Smooth muscle cell (in vitro differentiated cells): ENCODE measurements at regions not wholly inside any gene's neighbourhood (a gene's known extent, or its start where the extent isn't known, plus 50 kb on each side); places are given as distances from the start of the nearest gene placed in this dataset.

Experiments used
- DNase-seq: peaks from one replicate; lab custom pipeline; 2025; ENCODE audit not compliant: unreplicated experiment; lab: John Stamatoyannopoulos, UW
- H2AFZ ChIP-seq: fragments of 200-600 bp; sonication (generic); 2 replicates; pipeline ENCODE4 v1.6.0; 2016; ENCODE audit warnings: antibody characterized with exemption, low read depth, mild to moderate bottlenecking
- H3F3A ChIP-seq: fragments of 200-600 bp; sonication (generic); 2 replicates; pipeline ENCODE4 v1.6.0; 2017; ENCODE audit warnings: antibody characterized with exemption, low read depth
- H3K27ac ChIP-seq: fragments of 200-600 bp; sonication (generic); 2 replicates; pipeline ENCODE4 v1.5.1; 2016; ENCODE audit warnings: low read depth, mild to moderate bottlenecking
- H3K27me3 ChIP-seq: fragments of 200-600 bp; sonication (generic); 2 replicates; pipeline ENCODE4 v1.6.1; 2016; ENCODE audit warnings: low read depth, mild to moderate bottlenecking
- H3K36me3 ChIP-seq: fragments of 200-600 bp; sonication (generic); 2 replicates; pipeline ENCODE4 v1.5.1; 2016; ENCODE audit warnings: low read depth
- H3K4me1 ChIP-seq: fragments of 200-600 bp; sonication (generic); 2 replicates; pipeline ENCODE4 v1.5.1; 2016; ENCODE audit warnings: low read depth
- H3K4me2 ChIP-seq: fragments of 200-600 bp; sonication (generic); 2 replicates; pipeline ENCODE4 v1.6.0; 2016; ENCODE audit warnings: mild to moderate bottlenecking
- H3K4me3 ChIP-seq: fragments of 200-600 bp; sonication (generic); 2 replicates; pipeline ENCODE4 v1.5.1; 2016; ENCODE audit warnings: mild to moderate bottlenecking
- H3K79me2 ChIP-seq: fragments of 200-600 bp; sonication (generic); 2 replicates; pipeline ENCODE4 v1.6.0; 2016; ENCODE audit warnings: low read depth, mild to moderate bottlenecking
- H3K9ac ChIP-seq: fragments of 200-600 bp; sonication (generic); 2 replicates; pipeline ENCODE4 v1.6.0; 2016; ENCODE audit warnings: low read depth
- H3K9me3 ChIP-seq: fragments of 200-600 bp; sonication (generic); replicated peaks from 2 replicates; pipeline ENCODE4 v1.5.1; 2016; ENCODE audit warnings: low read depth
- H4K20me1 ChIP-seq: fragments of 200-600 bp; sonication (generic); 2 replicates; pipeline ENCODE4 v1.6.0; 2016; ENCODE audit warnings: low read depth
- CTCF ChIP-seq: fragments of 200-600 bp; sonication (generic); IDR thresholded peaks from 2 replicates; pipeline ENCODE4 v1.5.1; 2017; ENCODE audit warnings: borderline replicate concordance, mild to moderate bottlenecking, antibody characterized with exemption; ENCODE audit not compliant: insufficient read depth, poor library complexity, severe bottlenecking
- WGBS: methylation state at CpG from one replicate; pipeline ENCODE4 v1.1.7; 2016; ENCODE audit warnings: low lambda C conversion rate; 5-methylcytosine and 5-hydroxymethylcytosine counted together

- DNase-seq, result no peak
- TF ChIP-seq CTCF, result no peak
These were observed 173.3 kb downstream of the SPATA31D1 start for GRCh38 chr9:82161876-82162275.

GRCh38 chr9:82164159-82164558 is 175.6 kb downstream of the SPATA31D1 start:
- TF ChIP-seq CTCF, result no peak
- no peaks in the 10 kb centered on the region for H4K20me1 ChIP-seq
- no peak overlapping the region for H3K27ac ChIP-seq
- no peak overlapping the region for H3K4me2 ChIP-seq
- WGBS, result 61% methylated on average over 2 of the region's 2 CpGs
- DNase-seq, result no peak
- H3K36me3 ChIP-seq, result no peaks in the 10 kb centered on the region
- H3K27me3 ChIP-seq, result no peaks in the 10 kb centered on the region
- no peaks in the 10 kb centered on the region for H3K79me2 ChIP-seq
- no peak overlapping the region for H2AFZ ChIP-seq
- no peaks in the 10 kb centered on the region for H3K9me3 ChIP-seq
- H3F3A ChIP-seq, result no peaks in the 10 kb centered on the region
- no peak overlapping the region for H3K9ac ChIP-seq
- H3K4me1 ChIP-seq, result peaks cover 3% of the 10 kb centered on the region
- no peak overlapping the region for H3K4me3 ChIP-seq

More at GRCh38 chr9:82161876-82162275, 173.3 kb downstream of the SPATA31D1 start:
- no peak overlapping the region for H2AFZ ChIP-seq
- no peak overlapping the region for H3K9ac ChIP-seq
- WGBS, result 92% methylated on average over 3 of the region's 3 CpGs
- H3K9me3 ChIP-seq, result no peaks in the 10 kb centered on the region
- no peaks in the 10 kb centered on the region for H4K20me1 ChIP-seq
- H3K4me3 ChIP-seq, result no peak overlapping the region
- no peaks in the 10 kb centered on the region for H3K79me2 ChIP-seq
- no peaks in the 10 kb centered on the region for H3K36me3 ChIP-seq
- no peaks in the 10 kb centered on the region for H3K27me3 ChIP-seq
- H3F3A ChIP-seq, result no peaks in the 10 kb centered on the region
- H3K4me2 ChIP-seq, result no peak overlapping the region
- no peak overlapping the region for H3K27ac ChIP-seq
- peaks cover 7% of the 10 kb centered on the region for H3K4me1 ChIP-seq

GRCh38 chr9:82167296-82167695 is 178.7 kb downstream of the SPATA31D1 start:
- 85% methylated on average over 4 of the region's 4 CpGs for WGBS
- Histone ChIP-seq H4K20me1 (no peaks in the 10 kb centered on the region), H3K27me3 (no peaks in the 10 kb centered on the region), H3K36me3 (no peaks in the 10 kb centered on the region), H3F3A (no peaks in the 10 kb centered on the region), H3K27ac (no peak overlapping the region), H3K79me2 (no peaks in the 10 kb centered on the region), H3K9me3 (no peaks in the 10 kb centered on the region), H3K4me2 (no peak overlapping the region), H3K4me3 (no peak overlapping the region), H3K4me1 (peaks cover 14% of the 10 kb centered on the region), H2AFZ (no peak overlapping the region), H3K9ac (no peak overlapping the region)
- no peak for DNase-seq
- TF ChIP-seq CTCF, result no peak

- H3K27ac ChIP-seq, result peak overlapping the region; percentile 19
- H3K4me3 ChIP-seq, result no peak overlapping the region
- no peak for DNase-seq
- WGBS, result 78% methylated on average over 3 of the region's 3 CpGs
- no peaks in the 10 kb centered on the region for H3K27me3 ChIP-seq
- H2AFZ ChIP-seq, result no peak overlapping the region
- no peak overlapping the region for H3K9ac ChIP-seq
- no peaks in the 10 kb centered on the region for H3K36me3 ChIP-seq
- no peak overlapping the region for H3K4me2 ChIP-seq
- no peaks in the 10 kb centered on the region for H3K9me3 ChIP-seq
- no peaks in the 10 kb centered on the region for H3K79me2 ChIP-seq
- H3K4me1 ChIP-seq, result peaks cover 14% of the 10 kb centered on the region
- no peak for TF ChIP-seq CTCF
- H4K20me1 ChIP-seq, result no peaks in the 10 kb centered on the region
- no peaks in the 10 kb centered on the region for H3F3A ChIP-seq
These were observed 180.0 kb downstream of the SPATA31D1 start for GRCh38 chr9:82168585-82168984.
